Stimulated activated CD8-positive, alpha-beta memory T cell treated with anti-CD3 and anti-CD28 coated beads, Interleukin-15, amount 100 ng/mL, for 1 hour (primary cell): ENCODE measurements at regions not wholly inside any gene's neighbourhood (a gene's known extent, or its start where the extent isn't known, plus 50 kb on each side); places are given as distances from the start of the nearest gene placed in this dataset.

ENCODE experiments used
- DNase-seq: peaks from one replicate; pipeline ENCODE4 v3.0.0-alpha.2; 2020; ENCODE audit warnings: low read depth

- DNase-seq = no peak
Observed at GRCh38 chr5:61828856-61829255, 477.1 kb upstream of the KIF2A start.

- DNase-seq = no peak
Observed at GRCh38 chr5:61831736-61832135, 474.3 kb upstream of the KIF2A start.

- DNase-seq = no peak
Observed at GRCh38 chr5:61837788-61838187, 468.2 kb upstream of the KIF2A start.

- no peak for DNase-seq
Observed at GRCh38 chr5:61840361-61840760, 465.6 kb upstream of the KIF2A start.

- no peak for DNase-seq
Observed at GRCh38 chr5:61842840-61843239, 463.2 kb upstream of the KIF2A start.

GRCh38 chr5:61850696-61851095, 455.3 kb upstream of the KIF2A start:
- DNase-seq = no peak

GRCh38 chr5:61854531-61854930, 451.5 kb upstream of the KIF2A start:
- no peak for DNase-seq

- DNase-seq = no peak
Observed at GRCh38 chr5:61860978-61861377, 445.0 kb upstream of the KIF2A start.

GRCh38 chr5:61866930-61867329, 439.1 kb upstream of the KIF2A start:
- no peak for DNase-seq

- no peak for DNase-seq
Observed at GRCh38 chr5:61869333-61869732, 436.7 kb upstream of the KIF2A start.

- DNase-seq = no peak
Observed at GRCh38 chr5:61878471-61878870, 427.5 kb upstream of the KIF2A start.

GRCh38 chr5:61881821-61882487, 424.1 kb upstream of the KIF2A start:
- DNase-seq = no peak

GRCh38 chr5:61882901-61883500, 423.0 kb upstream of the KIF2A start:
- no peak for DNase-seq

- DNase-seq = no peak
Observed at GRCh38 chr5:61884252-61884855, 421.7 kb upstream of the KIF2A start.

GRCh38 chr5:61886214-61886613, 419.8 kb upstream of the KIF2A start:
- DNase-seq = no peak

- no peak for DNase-seq
Observed at GRCh38 chr5:61887271-61887670, 418.7 kb upstream of the KIF2A start.

- DNase-seq = no peak
Observed at GRCh38 chr5:61894046-61894445, 412.0 kb upstream of the KIF2A start.

GRCh38 chr5:61896811-61897210, 409.2 kb upstream of the KIF2A start:
- no peak for DNase-seq

GRCh38 chr5:61897251-61897650, 408.8 kb upstream of the KIF2A start:
- DNase-seq = no peak

GRCh38 chr5:61901997-61902396, 404.0 kb upstream of the KIF2A start:
- no peak for DNase-seq

GRCh38 chr5:61904730-61905129, 401.3 kb upstream of the KIF2A start:
- no peak for DNase-seq

GRCh38 chr5:61905613-61906012, 400.4 kb upstream of the KIF2A start:
- no peak for DNase-seq

- DNase-seq = no peak
Observed at GRCh38 chr5:61906820-61907219, 399.2 kb upstream of the KIF2A start.

- no peak for DNase-seq
Observed at GRCh38 chr5:61907995-61908394, 398.0 kb upstream of the KIF2A start.
